Panc1 (cell line): ENCODE measurements at regions not wholly inside any gene's neighbourhood (a gene's known extent, or its start where the extent isn't known, plus 50 kb on each side); places are given as distances from the start of the nearest gene placed in this dataset.
A peak's percentile ranks its signal among the peaks of the same experiment; 100 is the strongest.

Experiments
- ATAC-seq: fragments of 200-7000 bp; cut with Tn5 transposase; 2 replicates; pipeline ENCODE4 v1.9.1; 2020; ENCODE audit warnings: mild to moderate bottlenecking, moderate library complexity
- BruUV-seq: library from RNA; stranded (reverse); fragments of 400-500 nt; replicated peaks from 2 replicates; lab custom pipeline; 2021; lab: Mats Ljungman, UMichigan
- CTCF ChIA-PET: fragments of 300-600 bp; sonication (Branson Sonifier 250); formaldehyde crosslinking; loops from one replicate; lab custom pipeline; 2022; ENCODE audit warnings: antibody characterized with exemption; lab: Charles Lee
- POLR2A ChIA-PET: fragments of 300-600 bp; sonication (Branson Sonifier 250); formaldehyde crosslinking; loops from one replicate; lab custom pipeline; 2022; ENCODE audit warnings: antibody characterized with exemption; lab: Charles Lee
- DNase-seq: peaks from one replicate; pipeline ENCODE4 v3.0.0-alpha.2; 2010; ENCODE audit warnings: low read depth, low spot score
- H3K27ac ChIP-seq: 2 replicates; pipeline ENCODE4 v1.5.1; 2011; ENCODE audit warnings: mild to moderate bottlenecking, low read length, inconsistent platforms
- H3K27me3 ChIP-seq: fragments of 200-500 bp; sonication (Bioruptor generic); 2 replicates; pipeline ENCODE4 v1.6.0; 2014; ENCODE audit warnings: low read length, inconsistent platforms; ENCODE audit not compliant: control insufficient read depth, insufficient read depth
- H3K36me3 ChIP-seq: fragments of 200-500 bp; sonication (Bioruptor generic); 2 replicates; pipeline ENCODE4 v1.5.1; 2014; ENCODE audit warnings: inconsistent platforms, mild to moderate bottlenecking, low read length, moderate library complexity; ENCODE audit not compliant: control insufficient read depth, insufficient read depth
- H3K4me1 ChIP-seq: 2 replicates; pipeline ENCODE4 v1.5.1; 2011; ENCODE audit warnings: inconsistent platforms, mild to moderate bottlenecking, low read length, moderate library complexity; ENCODE audit not compliant: control insufficient read depth, insufficient read depth
- H3K4me3 ChIP-seq, 2 experiments: 2 replicates each; pipeline ENCODE4 v1.5.1; 2011 to 2012; ENCODE audit warnings: low read depth in 2 of 2, low read length in 2 of 2, mild to moderate bottlenecking in 2 of 2, inconsistent platforms in 1 of 2, moderate library complexity in 1 of 2
- H3K9me3 ChIP-seq: fragments of 200-500 bp; sonication (Bioruptor generic); 2 replicates; pipeline ENCODE4 v1.5.1; 2014; ENCODE audit warnings: low read depth, mild to moderate bottlenecking, inconsistent platforms, low read length, moderate library complexity; ENCODE audit not compliant: control insufficient read depth, insufficient read depth
- CTCF ChIP-seq: fragments of 450-650 bp; IDR thresholded peaks from 2 replicates; pipeline ENCODE4 v1.5.1; 2017; ENCODE audit warnings: mild to moderate bottlenecking
- POLR2AphosphoS5 ChIP-seq: IDR thresholded peaks from 2 replicates; pipeline ENCODE4 v1.6.1; 2012; ENCODE audit warnings: mild to moderate bottlenecking, low read depth, low read length, moderate library complexity
- REST ChIP-seq, 2 experiments: IDR thresholded peaks; 2 replicates each; pipeline ENCODE4 v1.6.1; 2011 to 2012; ENCODE audit warnings: low read depth in 2 of 2, control low read depth in 1 of 2, low read length in 1 of 2, mild to moderate bottlenecking in 1 of 2, moderate library complexity in 1 of 2; ENCODE audit not compliant: insufficient read depth in 1 of 2
- SIN3A ChIP-seq: IDR thresholded peaks from 2 replicates; pipeline ENCODE4 v1.6.1; 2012; ENCODE audit warnings: low read depth, mild to moderate bottlenecking, low read length, moderate library complexity, borderline replicate concordance; ENCODE audit not compliant: insufficient read depth
- TCF7L2 ChIP-seq: IDR thresholded peaks from 2 replicates; pipeline ENCODE4 v1.6.1; 2011; ENCODE audit warnings: mild to moderate bottlenecking, low read depth, low read length, inconsistent platforms
- in situ Hi-C: cut with HindIII; loops from 2 replicates; pipeline ENCODE4 v1.10.0; 2016; ENCODE audit warnings: low sequenced_read_pairs, low pct_unique_long_range_greater_than_20kb
- intact Hi-C: fragments of 100-400 bp; cut with micrococcal nuclease; formaldehyde crosslinking; loops from one replicate; pipeline ENCODE4 v1.10.0; 2022; ENCODE audit not compliant: unreplicated experiment

GRCh38 chr13:71156550-71156949, 710.5 kb downstream of the DACH1 start:
- ChIA-PET POLR2A (no interaction called here), CTCF (no interaction called here)
- intact Hi-C loops: no loop called here
- no peaks in the 10 kb centered on the region for H3K9me3 ChIP-seq
- H3K36me3 ChIP-seq: no peaks in the 10 kb centered on the region
- TF ChIP-seq TCF7L2: no peak
- no peak for TF ChIP-seq REST (IDR thresholded peaks at IDR 0.05; ENCODE audit: insufficient read depth in 1 of 2, low read depth in 2 of 2, low read length in 1 of 2)
- TF ChIP-seq POLR2AphosphoS5: no peak
- TF ChIP-seq SIN3A: no peak
- TF ChIP-seq CTCF: no peak
- no peaks in the 10 kb centered on the region for H3K27me3 ChIP-seq
- H3K4me3 ChIP-seq: no peak overlapping the region
- no peak for DNase-seq
- no TSS peak for BruUV-seq
- no peak overlapping the region for H3K27ac ChIP-seq
- in situ Hi-C loops: no loop called here
- H3K4me1 ChIP-seq: no peaks in the 10 kb centered on the region
- ATAC-seq: no peak

GRCh38 chr13:71149498-71150363, 717.3 kb downstream of the DACH1 start:
- POLR2A ChIA-PET: no interaction called here
- Histone ChIP-seq H3K27me3 (no peaks in the 10 kb centered on the region), H3K4me1 (no peaks in the 10 kb centered on the region; the same call in 1 of the 2 replicates), H3K4me3 (peak overlapping the region in 1 of 2 experiments; percentile 14; a peak in 1 of 4 replicates), H3K9me3 (no peaks in the 10 kb centered on the region), H3K27ac (no peak overlapping the region), H3K36me3 (no peaks in the 10 kb centered on the region)
- BruUV-seq: no TSS peak
- ATAC-seq (peak; percentile 70; the same call in 1 of the 2 replicates), DNase-seq (no peak)
- intact Hi-C loops (no loop called here), in situ Hi-C loops (no loop called here)
- TF ChIP-seq CTCF (no peak), POLR2AphosphoS5 (no peak), REST (IDR thresholded peaks at IDR 0.05; ENCODE audit: insufficient read depth in 1 of 2, low read depth in 2 of 2, low read length in 1 of 2) (no peak), TCF7L2 (no peak), SIN3A (no peak)
- CTCF ChIA-PET: no interaction called here
